Stomach (tissue), 8 donors: ENCODE measurements at regions not wholly inside any gene's neighbourhood (a gene's known extent, or its start where the extent isn't known, plus 50 kb on each side); places are given as distances from the start of the nearest gene placed in this dataset.
A peak's percentile ranks its signal among the peaks of the same experiment; 100 is the strongest.
"Not testable (repeated sequence)": the region's sequence is repeated elsewhere in the genome, so short reads cannot be mapped to it uniquely, and the experiment has no call there.

Source experiments
- DNase-seq, 2 donors: peaks; one replicate each; pipeline versions ENCODE4 v3.0.0 to v3.0.0-alpha.2; 2013 to 2019
- H3K27ac ChIP-seq, 5 donors: fragments of 200-600 bp in 4 of 5; sonication (generic) in 4 of 5; one replicate each; pipeline ENCODE4 v1.5.1; 2013 to 2019; ENCODE audit warnings: mild to moderate bottlenecking in 1 of 5, moderate library complexity in 1 of 5
- H3K27me3 ChIP-seq, 3 donors: fragments of 200-600 bp; sonication (generic); one replicate each; pipeline ENCODE4 v1.5.1; 2017 to 2019; ENCODE audit warnings: mixed run types in 1 of 3
- H3K36me3 ChIP-seq, 4 donors: fragments of 200-600 bp; sonication (generic); 1 replicate in 3 of 4; 2 replicates in 1 of 4; pipeline ENCODE4 v1.5.1; 2016 to 2019
- H3K4me1 ChIP-seq, 4 donors: fragments of 200-600 bp; sonication (generic); one replicate each; pipeline ENCODE4 v1.5.1; 2016 to 2019
- H3K4me3 ChIP-seq, 4 donors: fragments of 200-600 bp; sonication (generic) in 3 of 4; one replicate each; pipeline ENCODE4 v1.5.1; 2016 to 2019; ENCODE audit warnings: mild to moderate bottlenecking in 1 of 4
- H3K9me3 ChIP-seq, 4 donors: fragments of 200-600 bp; sonication (generic); one replicate each; pipeline ENCODE4 v1.5.1; 2016 to 2019
- CTCF ChIP-seq, 7 experiments: fragments of 450-650 bp in 4 of 7; fragments of 200-600 bp in 3 of 7; sonication (generic) in 3 of 7; IDR thresholded peaks; one replicate each; pipeline ENCODE4 v1.5.1; 2016 to 2019; ENCODE audit warnings: antibody characterized with exemption in 7 of 7, control low read depth in 2 of 7, mild to moderate bottlenecking in 1 of 7
- EP300 ChIP-seq: sonication (generic); formaldehyde crosslinking; IDR thresholded peaks from one replicate; pipeline ENCODE4 v1.6.1; 2017; ENCODE audit warnings: antibody characterized with exemption
- POLR2A ChIP-seq, 4 donors: fragments of 450-650 bp; IDR thresholded peaks; one replicate each; pipeline ENCODE4 v1.6.1; 2016; ENCODE audit warnings: antibody characterized with exemption in 4 of 4, control low read depth in 2 of 4, mild to moderate bottlenecking in 1 of 4, moderate library complexity in 1 of 4
- POLR2AphosphoS5 ChIP-seq, 3 donors: sonication (generic); formaldehyde crosslinking; IDR thresholded peaks; one replicate each; pipeline ENCODE4 v1.6.1; 2016; ENCODE audit warnings: antibody characterized with exemption in 3 of 3
- WGBS, 5 donors: extraction: QIAGEN DNeasy Blood & Tissue Kit in 3 of 5; methylation state at CpG; one replicate each; pipeline versions ENCODE4 v1.1.5 to v1.1.7; 2013 to 2018; 5-methylcytosine and 5-hydroxymethylcytosine counted together
- intact Hi-C: fragments of 100-400 bp; cut with DNase I; formaldehyde crosslinking; loops from one replicate; pipeline ENCODE4 v1.15.1; 2023; ENCODE audit warnings: low total_unique reads
- small RNA-seq, 4 donors: library from RNA; depleted of rRNA; stranded (forward); fragments of <200 nt; gene quantifications; one replicate each; pipeline ENCODE3, GENCODE V24; 2016
- donor health status: healthy with polysubstance abuse.
- donor health status: Bipolar disorder and iron deficiency.
- donor health status: healthy.

- Histone ChIP-seq H3K9me3 (no peaks in the 10 kb centered on the region), H3K4me3 (no peak overlapping the region), H3K36me3 (no peaks in the 10 kb centered on the region), H3K27me3 (no peaks in the 10 kb centered on the region), H3K4me1 (no peaks in the 10 kb centered on the region), H3K27ac (no peak overlapping the region)
- intact Hi-C loops = no loop called here
- DNase-seq = peak; percentile 4 to 66
- no peak for TF ChIP-seq POLR2AphosphoS5 (IDR thresholded peaks at IDR 0.05)
- no peak for TF ChIP-seq EP300
- no peak for TF ChIP-seq POLR2A (IDR thresholded peaks at IDR 0.05)
- TF ChIP-seq CTCF (IDR thresholded peaks at IDR 0.05) = peak in 2 of 7 experiments; percentile 20 to 23
Measured at GRCh38 chrX:146887020-146887419, 72.5 kb upstream of the CXorf51A start.

- no peaks in the 10 kb centered on the region for H3K27me3 ChIP-seq
- H3K4me3 ChIP-seq = no peak overlapping the region
- no peaks in the 10 kb centered on the region for H3K4me1 ChIP-seq
- no peak overlapping the region for H3K27ac ChIP-seq
- H3K9me3 ChIP-seq = no peaks in the 10 kb centered on the region
- no peak for DNase-seq
- H3K36me3 ChIP-seq = no peaks in the 10 kb centered on the region
- intact Hi-C loops = no loop called here
- WGBS, 5 donors = 50 to 78% (median 54%) methylated on average over 2 of the region's 2 CpGs
- TF ChIP-seq CTCF (IDR thresholded peaks at IDR 0.05) (no peak), POLR2A (IDR thresholded peaks at IDR 0.05) (no peak), POLR2AphosphoS5 (IDR thresholded peaks at IDR 0.05) (no peak), EP300 (no peak)
Measured at GRCh38 chrX:146881521-146881920, 67.0 kb upstream of the CXorf51A start.

GRCh38 chrX:146866846-146867245 is 52.3 kb upstream of the CXorf51A start:
- H3K4me3 ChIP-seq, DNase-seq, H3K4me1 ChIP-seq, H3K27me3 ChIP-seq, H3K36me3 ChIP-seq, H3K27ac ChIP-seq, intact Hi-C loops, H3K9me3 ChIP-seq: not testable (repeated sequence)
- WGBS, 5 donors = 87 to 95% (median 92%) methylated on average over 6 to 24 of the region's 27 CpGs

GRCh38 chrX:146865734-146866133 is 51.2 kb upstream of the CXorf51A start:
- H3K27me3 ChIP-seq, H3K4me3 ChIP-seq, H3K27ac ChIP-seq, H3K36me3 ChIP-seq, H3K4me1 ChIP-seq, intact Hi-C loops, DNase-seq: not testable (repeated sequence)
- 84 to 93% (median 89%) methylated on average over 9 to 14 of the region's 14 CpGs for WGBS, 5 donors
- H3K9me3 ChIP-seq = peaks cover 0 to 11% (median 0%) of the 10 kb centered on the region in 4 donors

Small RNA genes in the stretch of these regions (small RNA-seq; reads per million reads assigned to genes)
- 0 reads per million in 4 donors for gene Z99497.1
